Tongue (tissue), 1 donor: ENCODE measurements at regions not wholly inside any gene's neighbourhood (a gene's known extent, or its start where the extent isn't known, plus 50 kb on each side); places are given as distances from the start of the nearest gene placed in this dataset.
"Not testable (repeated sequence)": the region's sequence is repeated elsewhere in the genome, so short reads cannot be mapped to it uniquely, and the experiment has no call there.

Experiments used
- DNase-seq: peaks from one replicate; pipeline ENCODE4 v3.0.0-alpha.2; 2015

DNA sequence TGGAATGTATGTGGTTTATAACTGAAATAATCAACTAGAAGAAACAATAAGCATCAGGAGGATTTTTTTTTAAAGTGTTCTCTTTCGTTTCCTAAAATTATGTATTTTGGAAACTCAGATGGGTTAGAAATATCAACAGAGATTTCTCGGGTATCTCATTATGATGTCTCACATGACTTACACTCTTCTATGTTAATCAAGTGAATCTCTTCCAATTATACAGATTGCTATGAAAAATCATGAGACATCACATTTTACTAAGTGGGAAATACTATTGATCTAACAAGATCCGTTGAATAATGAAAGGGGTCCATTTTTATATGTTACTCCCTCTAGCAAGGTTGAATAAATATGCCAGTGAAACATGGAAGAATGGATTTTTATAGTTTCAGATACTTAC lies 54.7 kb upstream of the NRIP1 start:
- DNase-seq, result no peak

DNA sequence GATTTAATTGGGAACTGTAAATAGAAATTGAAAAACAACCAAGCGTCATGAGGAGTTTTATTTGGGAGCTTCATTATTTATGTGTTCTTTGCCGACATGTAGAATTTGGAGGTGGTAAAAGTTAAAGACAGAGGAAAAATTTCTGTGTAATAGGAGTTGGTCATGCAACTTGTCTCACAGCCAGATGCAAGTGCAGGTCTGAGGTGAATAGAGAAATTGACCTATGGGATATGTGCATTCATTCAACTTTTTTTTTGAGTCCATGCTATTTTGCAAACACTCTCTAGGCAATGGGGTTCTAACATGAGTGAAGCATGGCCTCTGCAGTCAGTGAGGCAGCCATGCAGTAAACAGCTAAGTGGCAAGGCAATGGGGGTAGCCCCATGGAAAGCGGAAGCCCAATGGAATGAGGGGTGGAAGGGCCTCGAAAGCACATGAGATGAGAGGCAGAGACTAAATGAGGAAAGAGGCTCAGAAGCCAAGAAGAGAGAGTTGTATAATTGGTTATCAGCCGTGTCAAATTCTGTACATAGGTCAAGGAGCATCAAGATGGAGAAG lies 56.4 kb upstream of the NRIP1 start:
- DNase-seq, result no peak

DNA sequence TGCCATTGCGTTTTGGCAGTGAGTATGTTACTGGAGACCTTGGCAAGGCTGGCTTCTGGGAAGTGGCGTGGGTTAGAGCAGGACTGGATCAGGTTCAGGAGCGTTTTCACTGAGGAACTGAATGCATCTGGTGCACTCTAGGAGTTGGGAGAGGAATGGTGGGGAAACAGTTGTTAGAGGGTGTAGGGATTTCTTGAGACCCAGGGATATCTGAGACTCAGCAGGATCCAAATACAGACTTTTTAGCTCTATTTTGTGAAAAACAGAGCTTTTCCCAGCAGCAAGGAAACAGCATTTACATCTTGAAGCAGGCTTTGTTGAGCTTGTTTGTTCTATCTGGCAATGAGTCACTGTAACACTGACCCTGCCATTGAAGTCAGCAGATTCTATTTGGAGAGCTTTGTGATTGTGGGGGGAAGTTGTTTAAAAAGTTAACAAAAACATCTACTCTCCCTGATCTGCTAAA lies 56.9 kb upstream of the NRIP1 start:
- DNase-seq, result peak; percentile 90

DNA sequence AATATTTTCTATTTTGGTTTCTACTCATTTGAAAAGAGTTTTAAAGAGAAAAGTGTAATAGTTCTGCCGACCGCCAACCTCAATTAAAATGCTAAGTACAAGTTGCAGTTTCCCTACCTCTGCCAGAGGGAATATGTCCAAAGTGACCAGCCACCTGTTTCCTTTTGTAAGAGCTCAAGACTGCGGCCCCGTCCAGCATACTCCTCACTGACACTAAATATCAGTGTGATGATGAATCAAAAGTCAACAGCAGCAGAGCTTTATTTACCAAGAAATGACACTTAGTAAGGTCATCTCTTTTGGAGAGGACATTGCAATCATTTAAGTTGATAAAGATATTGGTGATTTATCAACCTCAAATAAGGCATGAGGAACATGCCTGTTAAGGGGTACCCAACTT lies 57.4 kb upstream of the NRIP1 start:
- peak; percentile 69 for DNase-seq

DNA sequence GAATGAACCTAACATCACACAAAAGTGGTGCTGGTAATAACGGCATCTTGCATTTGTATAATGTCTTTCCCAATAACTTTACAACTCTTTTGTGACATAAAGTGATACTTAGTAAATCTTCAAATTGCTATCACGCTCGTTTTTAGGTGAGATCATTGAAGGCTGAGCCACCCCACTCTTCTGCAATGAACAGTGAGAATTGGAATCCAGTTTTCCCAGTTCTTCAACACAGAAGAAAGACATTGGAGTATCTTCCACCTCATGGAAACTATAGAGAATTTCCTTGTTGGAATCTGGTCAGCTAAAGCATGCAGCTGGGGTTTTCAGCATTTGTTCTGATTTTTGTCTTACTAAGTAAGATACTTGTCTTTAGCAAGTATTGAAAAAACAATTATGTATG lies 59.9 kb upstream of the NRIP1 start:
- DNase-seq, result no peak

DNA sequence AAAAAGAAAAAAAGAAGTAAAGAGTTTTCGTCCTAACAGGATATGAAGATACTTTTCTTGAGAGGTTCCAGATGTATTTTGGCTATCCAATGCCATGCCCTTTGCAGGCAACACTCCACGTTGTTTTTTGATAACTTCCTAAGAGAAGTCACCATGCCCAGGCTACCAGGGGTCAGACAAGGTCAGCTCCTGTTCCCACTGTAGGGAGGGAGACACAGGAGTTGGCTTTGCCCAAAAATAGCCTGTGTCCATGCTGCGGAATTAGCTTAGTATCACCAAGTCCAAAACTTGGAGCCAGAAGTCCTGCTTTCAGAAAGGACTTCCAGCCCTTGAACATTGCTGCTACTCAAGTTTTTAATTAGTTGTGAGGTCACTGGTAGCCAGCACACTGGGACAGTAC lies 62.1 kb upstream of the NRIP1 start:
- DNase-seq, result no peak

DNA sequence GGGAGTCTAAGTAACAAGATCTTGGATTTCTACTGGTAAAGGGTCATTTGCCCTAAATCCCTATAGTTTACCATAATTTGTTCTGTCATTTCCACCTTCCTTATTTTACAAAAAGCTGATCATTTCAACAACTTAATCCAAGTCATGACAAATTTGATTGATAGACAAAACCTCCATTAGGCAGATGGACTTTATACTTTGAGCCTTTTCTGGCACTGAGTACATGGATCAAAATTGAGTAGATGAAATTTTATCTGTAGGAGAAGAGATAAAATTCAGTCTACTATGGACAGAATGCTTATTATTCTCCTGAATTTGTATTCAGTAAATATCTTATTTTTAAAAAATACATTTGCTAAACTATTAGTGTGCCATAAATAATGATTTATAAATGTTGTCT lies 62.6 kb upstream of the NRIP1 start:
- no peak for DNase-seq

DNA sequence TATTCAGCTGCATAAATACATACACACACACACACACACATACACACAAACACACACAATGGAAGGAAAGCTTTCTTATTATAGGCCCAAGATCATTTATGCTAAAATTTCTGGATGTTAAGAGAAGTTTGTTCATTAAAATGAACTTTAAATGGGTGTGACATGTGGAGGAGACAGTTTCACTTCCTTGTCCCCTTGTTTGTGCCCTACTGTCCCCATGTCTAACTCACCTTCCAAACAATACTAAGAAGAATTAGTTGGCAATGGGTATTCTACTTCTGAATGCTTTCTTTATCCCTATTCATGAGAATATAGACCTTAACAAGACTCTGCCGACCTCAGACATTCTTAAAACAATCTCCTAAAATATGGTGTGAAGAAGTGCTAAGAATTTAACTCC lies 63.5 kb upstream of the NRIP1 start:
- no peak for DNase-seq

DNA sequence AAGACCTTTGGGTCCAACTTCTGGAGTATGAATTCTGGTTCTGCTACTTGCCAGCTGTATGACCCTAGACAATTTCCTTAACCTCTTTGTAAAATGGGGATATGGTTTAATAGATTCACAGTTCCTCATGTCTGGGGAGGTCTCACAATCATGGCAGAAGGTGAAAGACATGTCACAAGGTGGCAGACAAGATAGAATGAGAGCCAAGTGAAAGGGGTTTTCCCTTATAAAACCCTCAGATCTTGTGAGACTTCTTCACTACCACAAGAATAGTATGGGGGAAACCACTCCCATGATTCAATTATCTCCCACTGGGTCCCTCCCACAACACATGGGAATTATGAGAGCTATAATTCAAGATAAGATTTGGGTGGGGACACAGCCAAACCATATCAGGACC lies 63.9 kb upstream of the NRIP1 start:
- DNase-seq, result not testable (repeated sequence)

DNA sequence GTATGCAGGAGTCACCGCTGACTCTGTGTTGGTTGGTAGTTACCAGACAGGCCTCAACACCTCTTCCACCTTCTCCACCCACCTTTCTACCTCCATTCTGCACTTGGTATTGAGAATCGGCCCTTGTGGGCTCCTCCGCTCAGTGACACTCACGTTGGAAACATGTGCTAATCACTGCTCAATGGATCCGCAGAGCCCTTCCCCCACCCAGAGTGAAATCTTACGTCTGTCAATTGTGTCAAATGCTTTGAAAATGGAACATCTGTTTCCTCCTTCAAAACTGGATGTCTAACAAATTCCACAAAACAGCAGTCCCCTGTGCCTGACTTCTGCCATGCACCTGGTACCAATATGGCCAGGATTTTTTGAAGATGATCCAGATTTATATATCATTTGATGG lies 65.5 kb upstream of the NRIP1 start:
- DNase-seq, result no peak

DNA sequence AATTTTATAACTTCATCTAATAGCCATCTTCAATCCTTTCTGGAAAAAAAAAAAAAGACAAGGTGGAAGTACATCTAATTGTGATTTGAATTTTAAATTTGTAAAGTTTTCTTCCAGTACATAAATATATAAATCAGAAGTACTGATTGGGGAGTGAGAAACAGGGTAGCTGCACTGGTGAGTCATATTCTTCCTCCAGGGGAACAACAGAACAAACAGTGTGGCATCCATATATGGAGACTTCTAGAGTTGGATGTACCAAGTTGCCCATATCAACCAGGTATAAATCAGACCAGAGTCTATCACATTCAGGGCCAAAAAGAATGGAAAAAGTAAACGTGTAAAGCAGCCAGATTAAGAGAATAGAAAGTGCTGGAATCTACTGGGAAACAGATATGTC lies 66.0 kb upstream of the NRIP1 start:
- DNase-seq, result no peak

DNA sequence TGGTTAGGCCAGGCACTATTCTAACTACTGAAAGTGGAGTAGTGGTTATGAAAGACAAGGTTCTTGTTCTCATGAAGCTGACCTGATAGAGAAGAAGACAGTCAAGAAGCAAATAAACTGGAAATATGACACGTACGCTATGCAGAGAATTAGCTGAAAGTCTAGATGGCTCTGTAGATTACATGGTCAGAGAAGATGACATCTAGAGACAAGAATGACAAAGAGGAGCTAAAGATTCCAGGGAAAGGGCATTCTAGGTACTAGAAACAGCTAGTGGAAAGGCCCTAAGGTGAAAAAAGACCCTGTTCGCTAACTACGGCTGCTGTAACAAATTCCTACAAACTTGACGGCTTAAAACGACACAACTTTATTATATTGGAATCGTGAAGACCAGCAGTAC lies 68.0 kb upstream of the NRIP1 start:
- no peak for DNase-seq

DNA sequence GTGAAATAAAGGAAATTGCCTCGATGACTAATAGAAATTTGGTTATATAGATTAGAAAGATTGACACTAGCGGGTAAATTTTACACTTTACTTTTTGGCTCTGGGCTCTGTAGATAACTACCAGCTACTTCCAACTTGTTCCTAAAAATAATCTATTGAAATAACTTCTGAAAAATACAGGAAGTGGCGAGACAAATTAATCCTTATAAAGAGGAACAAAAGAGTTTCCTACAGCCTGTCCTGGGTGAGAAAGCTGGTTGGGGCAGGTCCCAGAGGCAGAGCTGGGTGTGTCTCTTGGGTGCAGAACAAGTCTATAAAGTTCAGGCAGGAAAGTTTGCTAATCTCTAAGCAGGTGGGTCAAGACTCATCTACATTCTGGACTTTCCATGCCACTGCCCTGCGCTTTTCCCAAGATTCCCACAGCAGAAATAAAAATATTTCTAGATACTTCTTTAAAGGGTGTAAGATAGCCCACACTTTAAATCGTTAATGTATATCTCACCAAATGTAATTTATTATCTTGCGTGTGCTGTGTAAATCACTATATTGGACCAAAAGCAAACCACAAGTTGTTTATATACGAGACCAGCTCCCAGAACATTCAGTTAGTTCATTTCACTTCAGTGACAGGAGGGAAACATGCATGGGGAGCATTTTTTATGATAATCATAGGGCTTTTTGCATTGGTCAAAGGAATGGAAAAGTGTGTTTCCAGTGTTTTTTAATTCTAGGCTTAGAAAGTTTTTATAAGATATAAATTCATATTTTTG lies 70.1 kb upstream of the NRIP1 start:
- DNase-seq, result no peak

DNA sequence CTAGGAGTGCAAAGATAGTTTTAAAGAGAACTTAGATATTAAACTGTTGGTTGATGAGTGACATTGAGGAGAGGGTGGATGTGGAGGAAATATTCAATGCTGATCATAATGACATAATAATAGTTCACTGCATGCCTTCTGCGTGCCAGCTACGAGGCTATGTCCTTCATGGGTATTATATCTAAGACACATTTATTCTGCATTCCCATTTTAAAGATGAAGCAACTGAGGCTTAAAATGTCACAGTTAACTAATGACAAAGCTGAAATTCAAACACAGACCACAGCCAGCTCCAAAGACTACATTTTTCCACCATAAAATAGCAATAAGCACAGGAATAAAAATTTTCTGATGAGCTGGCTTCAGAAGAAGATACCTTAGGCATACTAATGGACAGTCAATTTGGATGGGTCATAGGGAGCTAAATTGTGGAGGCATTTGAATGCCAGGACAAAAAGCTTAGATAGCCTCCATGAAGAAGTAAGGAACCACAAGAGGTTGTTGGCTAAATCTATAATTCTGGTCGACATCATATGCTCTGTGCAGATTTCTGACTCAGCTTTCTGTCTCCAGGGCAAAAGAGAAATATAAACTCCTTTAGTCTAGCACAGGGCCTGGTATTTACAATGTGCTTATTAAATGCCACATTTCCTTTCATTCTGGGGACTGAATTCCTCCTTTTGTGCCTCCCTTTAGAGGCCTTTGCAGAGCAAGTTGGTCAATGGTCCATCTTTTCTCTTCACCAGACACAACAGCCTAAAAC lies 71.2 kb upstream of the NRIP1 start:
- DNase-seq, result no peak

DNA sequence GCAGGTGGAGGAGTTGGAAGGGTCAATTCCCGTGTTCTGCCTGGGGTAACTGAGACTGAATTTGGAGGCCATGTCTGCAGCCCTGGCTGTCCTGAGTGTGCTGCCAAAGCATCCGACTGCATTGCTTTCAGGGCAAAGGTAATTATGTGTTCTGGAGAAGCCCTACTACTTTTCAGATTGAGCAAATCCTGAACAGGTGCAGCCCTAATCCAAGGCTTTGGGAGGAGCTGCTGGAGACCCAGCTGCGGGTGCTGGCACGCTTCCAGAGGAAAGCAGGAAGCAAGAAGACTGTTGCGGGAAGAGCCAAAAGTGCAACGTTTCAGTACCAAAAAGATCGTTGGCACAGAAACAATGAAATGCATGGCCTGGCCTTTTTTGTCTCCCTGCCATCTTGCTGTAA lies 73.7 kb upstream of the NRIP1 start:
- peak; percentile 96 for DNase-seq

DNA sequence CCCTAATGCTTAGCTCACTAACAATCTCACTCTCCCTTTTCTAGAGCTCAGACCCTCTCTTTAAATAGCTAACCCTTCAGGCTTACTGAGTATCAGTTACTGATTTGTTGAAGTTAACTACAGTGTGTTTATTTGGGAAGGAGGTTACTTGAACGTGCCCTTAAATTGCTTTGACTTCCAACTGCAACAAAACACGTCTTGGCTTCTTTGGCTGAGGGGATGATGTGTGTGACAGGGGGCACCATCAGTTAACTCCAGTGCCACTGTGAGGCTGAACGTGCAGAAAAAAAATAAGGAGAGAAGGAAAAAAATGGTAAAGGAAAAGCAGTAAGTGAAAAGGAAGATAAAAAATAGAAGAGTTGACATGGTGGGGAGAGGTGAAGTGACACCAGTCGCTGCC lies 75.1 kb upstream of the NRIP1 start:
- no peak for DNase-seq

DNA sequence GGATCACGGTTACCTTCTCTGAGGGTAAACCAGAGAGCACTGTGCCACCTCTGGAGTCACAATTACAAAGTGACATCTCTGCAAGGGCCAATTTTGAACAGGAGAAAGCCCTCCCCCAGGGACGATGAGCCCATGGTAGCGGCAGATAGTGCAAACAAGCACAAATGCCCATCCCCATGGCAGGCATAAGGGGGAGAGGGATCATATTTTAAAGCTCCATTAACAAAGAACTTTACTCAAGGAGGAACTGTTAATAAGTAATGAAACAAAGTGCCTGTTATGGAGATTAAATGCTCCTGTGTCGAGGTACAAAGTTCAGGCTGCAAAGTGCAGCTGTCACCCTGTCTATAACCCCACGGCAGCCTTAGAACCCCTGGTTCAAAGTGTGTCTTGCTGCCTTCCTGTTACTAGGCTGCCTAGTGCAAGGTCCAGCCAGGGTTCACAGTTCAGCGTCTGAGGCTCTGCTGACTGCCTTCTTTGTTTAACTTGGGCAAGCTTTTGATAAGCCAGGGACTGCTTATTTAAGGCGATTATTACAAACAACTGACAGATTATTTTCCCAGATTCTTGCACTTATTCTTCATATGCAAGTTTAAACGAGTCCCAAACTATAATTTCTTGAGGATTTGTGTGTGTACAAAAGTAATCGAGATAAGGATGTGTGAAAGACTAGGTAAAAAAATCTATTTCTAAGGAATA lies 75.7 kb upstream of the NRIP1 start:
- DNase-seq, result peak; percentile 56

DNA sequence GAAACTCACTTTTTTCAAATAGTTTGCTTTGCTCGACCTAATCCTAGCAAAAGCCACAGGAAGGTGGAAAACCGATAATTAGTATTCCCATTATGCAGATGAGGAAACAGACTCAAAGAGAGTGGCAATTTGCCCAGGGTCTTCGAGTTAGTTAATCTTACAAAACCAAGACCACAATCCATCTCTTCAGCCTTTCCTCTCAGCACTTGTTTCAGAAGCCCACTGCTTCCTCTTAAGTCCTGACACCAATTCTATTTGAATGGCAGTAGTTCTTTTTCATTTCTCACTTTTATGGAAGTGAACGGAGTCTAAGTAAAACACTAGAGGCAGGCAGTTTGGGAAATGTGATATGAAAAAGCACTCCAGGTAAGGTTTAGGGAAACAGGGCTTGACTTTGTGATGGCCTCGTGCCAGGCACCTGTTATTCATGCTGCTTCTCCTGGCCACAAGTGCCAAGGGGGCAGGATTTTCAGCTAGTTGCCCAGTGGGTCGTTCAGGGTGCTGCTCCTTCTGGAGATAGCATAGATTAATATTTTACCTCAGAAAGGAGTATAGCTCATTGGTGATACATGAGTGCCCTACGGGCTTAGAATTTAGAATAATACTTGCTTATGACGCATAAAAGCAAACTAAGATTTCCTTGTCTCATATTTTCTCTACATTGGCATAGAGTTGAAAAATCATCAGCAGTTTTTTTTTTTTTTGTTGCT lies 76.6 kb upstream of the NRIP1 start:
- peak; percentile 58 for DNase-seq

DNA sequence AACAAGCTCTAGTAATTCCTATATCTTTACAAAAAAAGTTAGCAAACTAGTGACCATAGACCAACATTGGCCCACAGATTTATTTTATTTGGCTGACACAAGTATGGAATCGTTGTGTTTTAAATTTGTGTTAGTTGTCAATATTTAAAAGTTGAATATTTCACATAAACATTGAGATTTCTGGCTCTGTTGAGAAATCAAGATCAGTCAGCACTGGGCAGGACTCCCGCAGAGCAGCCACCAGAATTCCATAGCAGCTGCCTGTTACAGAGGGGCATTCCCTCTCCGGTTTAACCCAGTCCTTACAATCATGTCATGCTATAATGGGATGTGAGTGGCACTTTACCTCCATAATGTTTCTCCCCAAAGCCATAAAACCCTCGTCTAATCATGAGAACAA lies 79.2 kb upstream of the NRIP1 start:
- no peak for DNase-seq

DNA sequence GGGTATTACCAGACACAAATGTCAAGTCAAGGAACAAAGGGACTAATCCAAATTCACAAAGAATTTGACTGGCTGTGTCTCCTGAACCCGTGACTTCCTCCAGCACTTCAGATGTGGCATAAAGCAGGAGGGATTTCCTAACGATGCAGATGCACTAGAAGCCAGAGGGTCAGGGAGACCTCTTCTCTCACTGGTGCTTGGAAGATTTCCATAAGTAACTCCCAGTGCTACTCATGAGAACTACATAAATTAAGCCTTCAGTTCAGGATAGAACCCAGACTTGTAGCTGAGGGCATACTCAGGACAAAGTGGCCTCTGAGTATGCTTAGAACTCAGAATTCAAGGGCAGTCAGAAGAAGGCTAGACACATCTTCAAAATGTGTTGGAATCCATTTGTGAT lies 83.6 kb upstream of the NRIP1 start:
- DNase-seq, result no peak

DNA sequence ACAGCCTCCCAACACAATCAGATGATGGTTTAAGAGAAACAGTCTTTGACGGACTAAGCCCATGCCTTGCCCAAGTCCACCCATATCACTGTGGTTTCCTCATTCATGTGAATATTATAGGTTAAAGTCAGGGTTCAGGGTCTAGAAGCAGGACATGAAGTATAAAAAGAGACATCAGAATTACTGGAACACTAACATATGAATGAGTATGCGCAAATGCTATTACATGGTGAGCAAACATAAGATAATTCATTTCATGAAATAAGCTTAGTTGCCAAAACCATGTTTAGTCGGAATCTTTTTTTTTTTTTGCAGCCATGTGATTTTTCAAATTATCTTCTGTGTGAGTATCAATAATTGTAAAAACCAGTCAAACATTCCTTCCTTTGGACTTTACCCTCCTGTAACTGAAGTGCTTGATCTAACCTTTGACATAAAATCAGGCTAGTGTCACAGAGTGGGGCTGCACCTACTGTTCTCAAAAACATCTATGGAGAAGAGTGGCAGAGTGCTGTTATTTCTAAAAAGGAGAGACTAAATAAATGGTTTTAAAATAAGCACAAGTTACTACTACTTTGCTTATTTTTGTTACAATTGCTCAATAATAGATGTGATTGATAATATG lies 84.9 kb upstream of the NRIP1 start:
- DNase-seq, result no peak
